ENCODE measurements at regions not wholly inside any gene's neighbourhood (a gene's known extent, or its start where the extent isn't known, plus 50 kb on each side); places are given as distances from the start of the nearest gene placed in this dataset.
A peak's percentile ranks its signal among the peaks of the same experiment; 100 is the strongest.

GRCh38 chr12:42670719-42671118 lies 81.2 kb upstream of the PRICKLE1 start:
- Histone ChIP-seq H3K9ac (ENCODE audit: control insufficient read depth, extremely low read depth, insufficient read depth, low read length) (no peak overlapping the region), H3K36me3 (ENCODE audit: control insufficient read depth in 2 of 2, extremely low read depth in 1 of 2, insufficient read depth in 2 of 2, low read length in 2 of 2) (no peaks in the 10 kb centered on the region), H3K9me1 (ENCODE audit: control insufficient read depth, extremely low read depth, insufficient read depth, low read length) (no peaks in the 10 kb centered on the region), H3K27me3 (ENCODE audit: control insufficient read depth, extremely low read depth, insufficient read depth, low read length) (no peaks in the 10 kb centered on the region), H3K4me1 (ENCODE audit: control insufficient read depth, extremely low read depth, insufficient read depth, low read length) (no peaks in the 10 kb centered on the region), H4K20me1 (ENCODE audit: control insufficient read depth, extremely low read depth, insufficient read depth, low read length) (no peaks in the 10 kb centered on the region), H3K79me2 (ENCODE audit: control insufficient read depth, insufficient read depth, low read length) (no peaks in the 10 kb centered on the region), H3K9me3 (ENCODE audit: control insufficient read depth, low read depth, low read length) (no peaks in the 10 kb centered on the region), H3K4me3 (ENCODE audit: control insufficient read depth in 2 of 3, extremely low read depth in 1 of 3, insufficient read depth in 2 of 3, low read depth in 1 of 3, low read length in 3 of 3) (no peak overlapping the region), H2AFZ (ENCODE audit: control insufficient read depth, low read length) (no peak overlapping the region), H3K4me2 (ENCODE audit: control insufficient read depth, extremely low read depth, insufficient read depth, low read depth, low read length) (no peak overlapping the region), H3K27ac (ENCODE audit: control insufficient read depth, insufficient read depth, low read length) (no peak overlapping the region)
- DNase-seq (ENCODE audit: low read depth, low spot score) (no peak), FAIRE-seq (no peak)
- dilution Hi-C loops (cut with MboI; ENCODE audit: extremely low pct_ligation_motif_present, low sequenced_read_pairs), result no loop called here
- no peak for TF ChIP-seq CTCF (optimal IDR thresholded peaks at IDR 0.05 in 1 of 3, IDR thresholded peaks at IDR 0.05 in 1 of 3, conservative IDR thresholded peaks at IDR 0.05 in 1 of 3; ENCODE audit: extremely low read depth in 1 of 3, insufficient read depth in 2 of 3, low read length in 3 of 3)
- TF ChIP-seq EZH2 (IDR thresholded peaks at IDR 0.05; ENCODE audit: low read length), result no peak

- Histone ChIP-seq H3K4me2 (ENCODE audit: control insufficient read depth, extremely low read depth, insufficient read depth, low read depth, low read length) (no peak overlapping the region), H3K9me1 (ENCODE audit: control insufficient read depth, extremely low read depth, insufficient read depth, low read length) (no peaks in the 10 kb centered on the region), H3K9ac (ENCODE audit: control insufficient read depth, extremely low read depth, insufficient read depth, low read length) (no peak overlapping the region), H3K79me2 (ENCODE audit: control insufficient read depth, insufficient read depth, low read length) (no peaks in the 10 kb centered on the region), H3K4me1 (ENCODE audit: control insufficient read depth, extremely low read depth, insufficient read depth, low read length) (no peaks in the 10 kb centered on the region), H2AFZ (ENCODE audit: control insufficient read depth, low read length) (no peak overlapping the region), H3K27me3 (ENCODE audit: control insufficient read depth, extremely low read depth, insufficient read depth, low read length) (no peaks in the 10 kb centered on the region), H4K20me1 (ENCODE audit: control insufficient read depth, extremely low read depth, insufficient read depth, low read length) (no peaks in the 10 kb centered on the region), H3K27ac (ENCODE audit: control insufficient read depth, insufficient read depth, low read length) (no peak overlapping the region), H3K9me3 (ENCODE audit: control insufficient read depth, low read depth, low read length) (no peaks in the 10 kb centered on the region), H3K4me3 (ENCODE audit: control insufficient read depth in 2 of 3, extremely low read depth in 1 of 3, insufficient read depth in 2 of 3, low read depth in 1 of 3, low read length in 3 of 3) (no peak overlapping the region), H3K36me3 (ENCODE audit: control insufficient read depth in 2 of 2, extremely low read depth in 1 of 2, insufficient read depth in 2 of 2, low read length in 2 of 2) (no peaks in the 10 kb centered on the region)
- dilution Hi-C loops (cut with MboI; ENCODE audit: extremely low pct_ligation_motif_present, low sequenced_read_pairs), result no loop called here
- DNase-seq (ENCODE audit: low read depth, low spot score) (no peak), FAIRE-seq (peak; percentile 29)
- no peak for TF ChIP-seq CTCF (optimal IDR thresholded peaks at IDR 0.05 in 1 of 3, IDR thresholded peaks at IDR 0.05 in 1 of 3, conservative IDR thresholded peaks at IDR 0.05 in 1 of 3; ENCODE audit: extremely low read depth in 1 of 3, insufficient read depth in 2 of 3, low read length in 3 of 3)
Measured at GRCh38 chr12:42669553-42669952, 80.0 kb upstream of the PRICKLE1 start.

Measured in keratinocyte (primary cell).